HCT116 (cell line): ENCODE measurements at regions not wholly inside any gene's neighbourhood (a gene's known extent, or its start where the extent isn't known, plus 50 kb on each side); places are given as distances from the start of the nearest gene placed in this dataset.

Source experiments
- ATAC-seq: fragments of 200-7000 bp; cut with Tn5 transposase; 2 replicates; pipeline ENCODE4 v1.9.1; 2020; ENCODE audit warnings: mild to moderate bottlenecking, moderate library complexity
- BruUV-seq: library from RNA; stranded (reverse); fragments of 400-500 nt; replicated peaks from 2 replicates; lab custom pipeline; 2021; lab: Mats Ljungman, UMichigan
- CTCF ChIA-PET: fragments of 300-600 bp; sonication (Branson Sonifier 250); formaldehyde crosslinking; loops from one replicate; lab custom pipeline; 2021; ENCODE audit warnings: antibody characterized with exemption; lab: Charles Lee
- POLR2A ChIA-PET: fragments of 300-600, 350-600 bp; sonication (Branson Sonifier 250); formaldehyde crosslinking; loops from one replicate; lab custom pipeline; 2021; ENCODE audit warnings: antibody characterized with exemption; lab: Charles Lee
- RAD21 ChIA-PET, 2 experiments: fragments of 300-600 bp; sonication (Branson Sonifier 250); formaldehyde crosslinking; loops; one replicate each; lab custom pipeline; 2023; ENCODE audit warnings: low total read pairs in 2 of 2; ENCODE audit not compliant: uncharacterized antibody in 2 of 2, unreplicated experiment in 2 of 2, low non-redundant PET in 1 of 2; lab: Charles Lee
- DNase-seq: peaks from one replicate; pipeline ENCODE4 v3.0.0-alpha.2; 2010; ENCODE audit warnings: low read depth, low spot score
- H2AFZ ChIP-seq: fragments of 200-600 bp; shearing (Covaris generic), sonication (generic); 2 replicates; pipeline ENCODE4 v1.6.1; 2017; ENCODE audit warnings: low read depth, mixed run types, mixed read lengths, antibody characterized with exemption, low read length; ENCODE audit not compliant: poor library complexity, severe bottlenecking
- H3K27ac ChIP-seq: 2 replicates; pipeline ENCODE4 v1.5.1; 2012; ENCODE audit warnings: low read depth, low read length
- H3K27me3 ChIP-seq: fragments of 200-600 bp; sonication (generic); 2 replicates; pipeline ENCODE4 v1.6.1; 2016; ENCODE audit warnings: mixed run types, low read length, mixed read lengths; ENCODE audit not compliant: insufficient read depth
- H3K36me3 ChIP-seq, 2 experiments: fragments of 200-500 bp in 1 of 2; fragments of 200-600 bp in 1 of 2; sonication (Bioruptor generic) in 1 of 2; sonication (generic) in 1 of 2; 2 replicates each; pipeline versions ENCODE4 v1.5.1 to v1.6.1; 2014 to 2016; ENCODE audit warnings: low read length in 2 of 2, inconsistent platforms in 1 of 2, mixed read lengths in 1 of 2, mixed run types in 1 of 2; ENCODE audit not compliant: insufficient read depth in 2 of 2, control insufficient read depth in 1 of 2
- H3K4me1 ChIP-seq, 2 experiments: fragments of 200-600 bp in 1 of 2; sonication (generic) in 1 of 2; 2 replicates each; pipeline versions ENCODE4 v1.5.1 to v1.6.1; 2012 to 2017; ENCODE audit warnings: low read length in 2 of 2, inconsistent platforms in 1 of 2, mild to moderate bottlenecking in 1 of 2, mixed read lengths in 1 of 2, mixed run types in 1 of 2, moderate library complexity in 1 of 2; ENCODE audit not compliant: insufficient read depth in 2 of 2, control insufficient read depth in 1 of 2
- H3K4me2 ChIP-seq: fragments of 200-600 bp; sonication (generic); 2 replicates; pipeline ENCODE4 v1.6.1; 2017; ENCODE audit warnings: mixed run types, low read length, mixed read lengths
- H3K4me3 ChIP-seq, 2 experiments: fragments of 200-600 bp in 1 of 2; sonication (generic) in 1 of 2; replicated peaks in 1 of 2; 2 replicates each; pipeline ENCODE4 v1.5.1; 2011 to 2016; ENCODE audit warnings: low read length in 2 of 2, control low read depth in 1 of 2, low read depth in 1 of 2, mild to moderate bottlenecking in 1 of 2, mixed read lengths in 1 of 2, mixed run types in 1 of 2
- H3K79me2 ChIP-seq: fragments of 200-600 bp; sonication (generic); 2 replicates; pipeline ENCODE4 v1.6.1; 2017; ENCODE audit warnings: mild to moderate bottlenecking, mixed run types, low read length, moderate library complexity, mixed read lengths; ENCODE audit not compliant: insufficient read depth
- H3K9ac ChIP-seq: fragments of 200-600 bp; sonication (generic); 2 replicates; pipeline ENCODE4 v1.6.1; 2016; ENCODE audit warnings: low read length, mixed read lengths
- H3K9me2 ChIP-seq: fragments of 200-600 bp; sonication (generic), shearing (Covaris generic); 2 replicates; pipeline ENCODE4 v1.6.1; 2017; ENCODE audit warnings: mixed run types, mild to moderate bottlenecking, moderate library complexity; ENCODE audit not compliant: insufficient read depth
- H3K9me3 ChIP-seq, 2 experiments: fragments of 200-500 bp in 1 of 2; fragments of 200-600 bp in 1 of 2; sonication (Bioruptor generic) in 1 of 2; sonication (generic) in 1 of 2; 2 replicates each; pipeline ENCODE4 v1.6.1; 2014 to 2017; ENCODE audit warnings: low read length in 2 of 2, mixed read lengths in 2 of 2, inconsistent platforms in 1 of 2, low read depth in 1 of 2, mild to moderate bottlenecking in 1 of 2, mixed run types in 1 of 2, moderate library complexity in 1 of 2; ENCODE audit not compliant: control insufficient read depth in 1 of 2, insufficient read depth in 1 of 2
- H4K20me1 ChIP-seq: fragments of 200-600 bp; sonication (generic), shearing (Covaris generic); 2 replicates; pipeline ENCODE4 v1.6.1; 2017; ENCODE audit warnings: mixed run types, mild to moderate bottlenecking, moderate library complexity; ENCODE audit not compliant: insufficient read depth
- EGR1 ChIP-seq: IDR thresholded peaks from 2 replicates; pipeline ENCODE4 v1.6.1; 2012; ENCODE audit warnings: low read depth
- POLR2A ChIP-seq: IDR thresholded peaks from 2 replicates; pipeline ENCODE4 v1.7.0; 2011; ENCODE audit warnings: borderline replicate concordance; ENCODE audit not compliant: insufficient read depth, insufficient read length; ENCODE audit errors: extremely low read depth
- POLR2AphosphoS5 ChIP-seq: IDR thresholded peaks from 2 replicates; pipeline ENCODE4 v1.6.1; 2011; ENCODE audit warnings: mild to moderate bottlenecking, low read depth, low read length, moderate library complexity
- ZFX ChIP-seq: fragments of 450-650 bp; IDR thresholded peaks from 2 replicates; pipeline ENCODE4 v1.6.1; 2017
- intact Hi-C: fragments of 100-400 bp; cut with micrococcal nuclease; formaldehyde crosslinking; loops from 2 replicates; pipeline ENCODE4 v1.10.0; 2022
- TF ChIP-seq, protein P1 (sequence below): IDR thresholded peaks from 2 replicates; pipeline ENCODE4 v1.6.1; 2011; ENCODE audit warnings: mild to moderate bottlenecking, low read length, moderate library complexity; ENCODE audit not compliant: insufficient replicate concordance; ENCODE audit errors: extremely low read depth
- TF ChIP-seq, protein P2 (sequence below): IDR thresholded peaks from 2 replicates; pipeline ENCODE4 v1.6.1; 2012; ENCODE audit warnings: low read depth

DNA sequence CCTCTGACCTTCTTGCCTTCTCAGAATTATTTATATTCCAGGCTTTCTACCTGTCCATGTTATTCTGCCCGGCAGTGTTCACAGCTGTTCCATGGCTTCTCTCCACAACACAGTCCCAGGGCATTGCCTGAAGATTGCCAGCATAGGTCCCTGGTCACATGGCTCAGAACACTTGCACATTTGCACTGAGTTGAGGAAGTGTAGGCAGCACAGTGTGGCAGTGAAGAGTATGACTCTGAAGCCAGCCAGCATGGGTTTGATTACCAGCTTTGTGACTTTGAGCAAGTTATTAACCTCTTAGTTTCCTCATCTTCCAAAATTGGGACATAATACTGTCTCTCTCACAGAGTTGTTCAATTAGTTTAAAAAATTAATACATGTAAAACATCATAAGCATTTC lies 73.2 kb upstream of the NEUROD6 start:
- H3K4me1 ChIP-seq: no peaks in the 10 kb centered on the region
- ChIA-PET POLR2A (no interaction called here), RAD21 (no interaction called here), CTCF (no interaction called here)
- peaks cover 29% of the 10 kb centered on the region for H3K27me3 ChIP-seq
- TF ChIP-seq, protein P1, sequence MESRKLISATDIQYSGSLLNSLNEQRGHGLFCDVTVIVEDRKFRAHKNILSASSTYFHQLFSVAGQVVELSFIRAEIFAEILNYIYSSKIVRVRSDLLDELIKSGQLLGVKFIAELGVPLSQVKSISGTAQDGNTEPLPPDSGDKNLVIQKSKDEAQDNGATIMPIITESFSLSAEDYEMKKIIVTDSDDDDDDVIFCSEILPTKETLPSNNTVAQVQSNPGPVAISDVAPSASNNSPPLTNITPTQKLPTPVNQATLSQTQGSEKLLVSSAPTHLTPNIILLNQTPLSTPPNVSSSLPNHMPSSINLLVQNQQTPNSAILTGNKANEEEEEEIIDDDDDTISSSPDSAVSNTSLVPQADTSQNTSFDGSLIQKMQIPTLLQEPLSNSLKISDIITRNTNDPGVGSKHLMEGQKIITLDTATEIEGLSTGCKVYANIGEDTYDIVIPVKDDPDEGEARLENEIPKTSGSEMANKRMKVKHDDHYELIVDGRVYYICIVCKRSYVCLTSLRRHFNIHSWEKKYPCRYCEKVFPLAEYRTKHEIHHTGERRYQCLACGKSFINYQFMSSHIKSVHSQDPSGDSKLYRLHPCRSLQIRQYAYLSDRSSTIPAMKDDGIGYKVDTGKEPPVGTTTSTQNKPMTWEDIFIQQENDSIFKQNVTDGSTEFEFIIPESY: no peak
- H4K20me1 ChIP-seq: no peaks in the 10 kb centered on the region
- H3K36me3 ChIP-seq: no peaks in the 10 kb centered on the region
- H2AFZ ChIP-seq: no peak overlapping the region
- H3K9me2 ChIP-seq: 0 out of 2 replicates have a peak, but pooled peaks cover 2% of the 10 kb centered on the region
- no peak overlapping the region for H3K4me2 ChIP-seq
- ATAC-seq (no peak), DNase-seq (no peak)
- H3K79me2 ChIP-seq: no peaks in the 10 kb centered on the region
- intact Hi-C loops: no loop called here
- no peak overlapping the region for H3K27ac ChIP-seq
- H3K4me3 ChIP-seq: no peak overlapping the region
- no peaks in the 10 kb centered on the region for H3K9me3 ChIP-seq
- no TSS peak for BruUV-seq
- no peak overlapping the region for H3K9ac ChIP-seq

DNA sequence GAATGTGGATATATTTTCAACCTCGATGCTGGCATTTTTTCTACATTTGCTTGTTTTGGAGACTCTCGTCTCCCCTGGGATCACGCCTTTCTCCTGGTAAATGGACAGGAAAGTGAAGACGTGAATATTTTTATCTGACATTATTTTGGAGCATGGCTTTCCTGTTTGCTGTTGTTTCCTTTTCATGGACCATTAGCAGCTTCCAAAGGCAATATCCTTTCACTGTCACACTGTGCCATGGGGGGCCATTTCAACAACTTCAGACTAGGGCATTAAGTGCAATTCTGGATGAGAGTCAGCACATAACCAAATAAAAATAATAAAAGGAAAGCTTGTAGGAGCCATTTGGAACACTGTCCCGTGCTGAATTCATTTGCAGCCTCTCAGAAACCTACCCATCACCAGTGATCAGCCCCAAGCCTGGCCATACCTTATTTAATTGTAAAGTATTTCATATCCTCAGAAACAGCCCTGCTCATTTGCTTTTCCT lies 75.9 kb upstream of the NEUROD6 start:
- no peaks in the 10 kb centered on the region for H4K20me1 ChIP-seq
- DNase-seq: no peak
- no peaks in the 10 kb centered on the region for H3K9me2 ChIP-seq
- no peak overlapping the region for H3K9ac ChIP-seq
- no peak overlapping the region for H3K27ac ChIP-seq
- H3K36me3 ChIP-seq: no peaks in the 10 kb centered on the region
- intact Hi-C loops: no loop called here
- ChIA-PET CTCF (no interaction called here), RAD21 (no interaction called here), POLR2A (no interaction called here)
- no peaks in the 10 kb centered on the region for H3K79me2 ChIP-seq
- H3K4me1 ChIP-seq: no peaks in the 10 kb centered on the region
- H3K9me3 ChIP-seq: no peaks in the 10 kb centered on the region
- H2AFZ ChIP-seq: no peak overlapping the region
- TF ChIP-seq POLR2AphosphoS5: no peak
- TF ChIP-seq EGR1: no peak
- no peak for TF ChIP-seq ZFX
- no peak for TF ChIP-seq POLR2A
- TF ChIP-seq, protein P2, sequence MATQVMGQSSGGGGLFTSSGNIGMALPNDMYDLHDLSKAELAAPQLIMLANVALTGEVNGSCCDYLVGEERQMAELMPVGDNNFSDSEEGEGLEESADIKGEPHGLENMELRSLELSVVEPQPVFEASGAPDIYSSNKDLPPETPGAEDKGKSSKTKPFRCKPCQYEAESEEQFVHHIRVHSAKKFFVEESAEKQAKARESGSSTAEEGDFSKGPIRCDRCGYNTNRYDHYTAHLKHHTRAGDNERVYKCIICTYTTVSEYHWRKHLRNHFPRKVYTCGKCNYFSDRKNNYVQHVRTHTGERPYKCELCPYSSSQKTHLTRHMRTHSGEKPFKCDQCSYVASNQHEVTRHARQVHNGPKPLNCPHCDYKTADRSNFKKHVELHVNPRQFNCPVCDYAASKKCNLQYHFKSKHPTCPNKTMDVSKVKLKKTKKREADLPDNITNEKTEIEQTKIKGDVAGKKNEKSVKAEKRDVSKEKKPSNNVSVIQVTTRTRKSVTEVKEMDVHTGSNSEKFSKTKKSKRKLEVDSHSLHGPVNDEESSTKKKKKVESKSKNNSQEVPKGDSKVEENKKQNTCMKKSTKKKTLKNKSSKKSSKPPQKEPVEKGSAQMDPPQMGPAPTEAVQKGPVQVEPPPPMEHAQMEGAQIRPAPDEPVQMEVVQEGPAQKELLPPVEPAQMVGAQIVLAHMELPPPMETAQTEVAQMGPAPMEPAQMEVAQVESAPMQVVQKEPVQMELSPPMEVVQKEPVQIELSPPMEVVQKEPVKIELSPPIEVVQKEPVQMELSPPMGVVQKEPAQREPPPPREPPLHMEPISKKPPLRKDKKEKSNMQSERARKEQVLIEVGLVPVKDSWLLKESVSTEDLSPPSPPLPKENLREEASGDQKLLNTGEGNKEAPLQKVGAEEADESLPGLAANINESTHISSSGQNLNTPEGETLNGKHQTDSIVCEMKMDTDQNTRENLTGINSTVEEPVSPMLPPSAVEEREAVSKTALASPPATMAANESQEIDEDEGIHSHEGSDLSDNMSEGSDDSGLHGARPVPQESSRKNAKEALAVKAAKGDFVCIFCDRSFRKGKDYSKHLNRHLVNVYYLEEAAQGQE: no peak
- no TSS peak for BruUV-seq
- no peak for ATAC-seq
- H3K27me3 ChIP-seq: peaks cover 39% of the 10 kb centered on the region
- no peak overlapping the region for H3K4me3 ChIP-seq
- H3K4me2 ChIP-seq: no peak overlapping the region
